HG03460 (cell line): ENCODE measurements at regions not wholly inside any gene's neighbourhood (a gene's known extent, or its start where the extent isn't known, plus 50 kb on each side); places are given as distances from the start of the nearest gene placed in this dataset.
"Not testable (repeated sequence)": the region's sequence is repeated elsewhere in the genome, so short reads cannot be mapped to it uniquely, and the experiment has no call there.

ENCODE experiments used
- ATAC-seq: cut with Tn5 transposase; IDR thresholded peaks from one replicate; pipeline ENCODE4 v1.9.1; 2021; ENCODE audit not compliant: unreplicated experiment

DNA sequence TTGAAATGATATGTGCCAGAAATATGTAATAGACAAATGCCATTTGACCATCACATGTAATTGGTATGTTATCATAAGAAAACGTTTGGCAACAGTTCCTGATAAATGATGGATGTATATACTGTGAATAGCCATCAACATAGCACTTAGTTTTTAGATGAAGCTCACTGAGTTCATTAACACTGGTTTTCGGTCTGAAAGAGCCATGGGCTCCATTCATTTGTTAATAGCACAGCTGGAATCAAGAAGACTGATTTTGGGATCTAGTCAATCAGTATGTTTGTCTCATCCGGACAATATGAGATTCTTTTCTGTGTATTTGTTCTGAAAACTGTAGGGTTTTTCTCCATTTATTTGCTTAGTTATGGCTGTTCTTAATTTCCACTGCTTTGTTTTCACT lies 413.5 kb upstream of the CLINT1 start:
- no peak for ATAC-seq

DNA sequence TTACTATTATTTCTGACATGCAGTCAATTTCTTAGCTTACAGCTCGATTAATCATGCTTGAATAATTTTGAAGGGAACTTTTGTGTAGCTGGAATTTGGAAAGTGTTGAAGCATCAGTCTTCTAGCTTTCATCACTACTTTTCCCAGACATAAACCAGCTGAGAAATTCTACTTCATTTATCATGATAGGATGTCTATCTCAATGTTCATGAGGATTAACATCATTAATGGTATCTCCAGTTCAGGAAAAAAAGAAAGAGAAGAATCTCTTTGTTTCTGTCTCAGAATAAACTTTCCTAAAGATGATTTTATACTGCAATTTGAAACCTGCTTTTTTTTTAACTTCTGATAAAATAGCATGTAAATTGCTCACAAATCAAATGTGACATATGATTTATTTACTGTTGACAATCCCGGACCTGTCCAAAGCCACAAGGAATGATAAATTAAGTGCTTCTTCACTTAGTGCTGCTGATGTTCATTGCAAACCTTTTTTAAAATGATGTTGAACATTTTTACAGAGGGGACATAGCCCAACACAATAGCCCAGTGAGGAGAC lies 412.1 kb upstream of the CLINT1 start:
- no peak for ATAC-seq

DNA sequence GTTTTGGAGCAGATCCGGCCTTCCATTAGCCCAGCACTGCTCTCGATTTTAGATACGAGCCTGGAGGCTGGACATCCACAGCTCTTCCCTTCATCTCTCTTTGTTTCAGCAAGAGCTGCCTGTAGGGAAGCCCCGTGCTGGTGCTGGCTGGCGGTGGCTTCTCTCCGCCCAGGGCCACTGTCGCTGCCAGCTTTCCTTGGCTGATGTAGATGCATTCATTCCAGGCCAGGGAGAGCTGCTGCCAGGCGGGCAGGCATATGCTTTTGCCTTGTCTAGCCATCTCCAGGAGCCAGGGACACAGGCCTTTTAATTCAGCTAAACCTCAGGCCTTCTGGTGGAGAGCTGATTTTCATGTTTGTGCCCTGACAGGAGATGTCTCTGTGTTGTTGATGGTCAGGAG lies 409.3 kb upstream of the CLINT1 start:
- no peak for ATAC-seq

DNA sequence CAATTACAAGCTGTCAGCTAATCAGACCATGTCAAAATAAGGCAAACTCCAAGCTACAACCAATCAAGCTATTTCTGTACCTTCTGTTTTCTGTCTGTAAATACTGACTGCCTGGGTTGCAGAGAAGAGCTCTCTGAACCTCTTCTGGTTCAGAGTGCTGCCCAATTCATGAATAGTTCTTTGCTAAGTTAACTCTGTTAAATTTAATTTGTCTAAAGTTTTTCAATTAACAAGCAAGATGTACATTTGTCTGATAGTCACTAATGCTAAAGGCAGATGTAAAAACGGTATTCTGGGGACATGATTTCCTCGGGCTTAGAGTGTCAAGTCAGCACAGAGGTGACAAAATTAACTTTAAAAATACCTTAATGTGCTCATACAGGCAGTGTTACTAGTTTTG lies 408.3 kb upstream of the CLINT1 start:
- ATAC-seq, result no peak

DNA sequence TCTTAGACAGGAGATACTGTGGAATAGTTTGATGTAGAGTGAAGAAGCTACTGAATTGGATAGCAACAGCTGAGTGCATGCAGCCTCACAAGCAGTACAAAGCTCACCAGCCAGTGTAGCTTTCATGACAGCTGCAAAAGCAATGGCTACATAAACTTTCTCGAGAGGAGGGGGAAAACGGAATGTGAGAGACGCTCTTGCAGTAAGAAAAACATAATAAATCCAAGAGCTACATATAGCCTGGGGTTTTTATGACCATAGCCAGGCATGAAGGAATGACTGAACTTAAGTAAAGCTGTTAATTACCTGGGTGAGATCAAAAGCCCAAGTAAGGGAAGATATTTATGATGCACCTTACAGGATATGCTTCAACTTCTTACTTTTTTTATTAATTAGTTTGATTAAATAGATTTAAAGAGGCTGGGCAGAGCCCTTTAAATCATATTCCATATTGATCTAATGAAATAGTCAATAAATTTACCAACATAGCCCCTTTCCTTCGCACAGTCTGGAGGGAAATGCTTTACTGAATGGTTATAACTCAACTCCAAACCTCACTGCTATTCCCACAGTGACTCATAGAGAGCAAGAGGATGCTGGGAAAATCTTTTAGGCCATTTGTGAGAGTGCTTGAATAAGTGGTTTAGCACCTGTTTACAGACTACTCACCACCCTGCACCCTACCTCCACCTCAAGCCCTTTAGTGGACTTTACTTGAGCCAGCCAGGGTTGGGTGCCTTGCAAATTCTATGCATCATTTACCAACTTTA lies 407.2 kb upstream of the CLINT1 start:
- no peak for ATAC-seq

DNA sequence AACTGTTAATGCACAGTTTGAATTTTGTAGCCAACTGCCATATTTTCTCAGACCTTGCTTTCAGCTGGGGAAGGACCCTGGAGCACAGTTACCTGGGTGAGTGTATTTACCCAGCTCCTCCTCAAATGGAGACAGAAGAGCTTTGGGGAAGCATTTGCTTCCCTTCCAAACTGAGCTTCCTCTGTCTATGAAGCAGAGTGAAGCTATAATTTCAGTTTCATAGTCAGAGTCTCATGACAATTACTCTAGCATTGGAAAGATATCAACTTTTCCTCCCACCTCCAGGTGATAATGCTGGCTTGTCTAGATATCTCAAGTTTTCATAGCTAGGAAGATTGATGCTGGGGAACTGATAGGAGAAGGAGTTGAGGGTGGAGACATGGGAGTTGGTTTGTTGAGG lies 406.4 kb upstream of the CLINT1 start:
- no peak for ATAC-seq

DNA sequence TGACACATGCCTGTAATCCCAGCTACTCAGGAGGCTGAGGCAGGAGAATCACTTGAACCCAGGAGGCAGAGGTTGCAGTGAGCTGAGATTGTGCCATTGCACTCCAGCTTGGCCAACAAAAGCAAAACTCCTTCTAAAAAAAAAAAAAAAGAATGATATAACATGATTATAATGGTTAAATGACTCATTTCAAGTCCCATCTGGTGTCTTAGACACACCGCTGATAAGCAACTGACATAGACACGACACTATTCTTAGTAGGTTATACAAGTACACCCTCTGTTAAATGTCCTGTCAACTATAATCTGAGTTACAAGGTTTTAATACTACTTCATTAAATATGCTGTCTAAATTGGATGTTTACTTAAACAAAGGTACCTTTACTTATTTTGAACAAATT lies 405.3 kb upstream of the CLINT1 start:
- no peak for ATAC-seq

DNA sequence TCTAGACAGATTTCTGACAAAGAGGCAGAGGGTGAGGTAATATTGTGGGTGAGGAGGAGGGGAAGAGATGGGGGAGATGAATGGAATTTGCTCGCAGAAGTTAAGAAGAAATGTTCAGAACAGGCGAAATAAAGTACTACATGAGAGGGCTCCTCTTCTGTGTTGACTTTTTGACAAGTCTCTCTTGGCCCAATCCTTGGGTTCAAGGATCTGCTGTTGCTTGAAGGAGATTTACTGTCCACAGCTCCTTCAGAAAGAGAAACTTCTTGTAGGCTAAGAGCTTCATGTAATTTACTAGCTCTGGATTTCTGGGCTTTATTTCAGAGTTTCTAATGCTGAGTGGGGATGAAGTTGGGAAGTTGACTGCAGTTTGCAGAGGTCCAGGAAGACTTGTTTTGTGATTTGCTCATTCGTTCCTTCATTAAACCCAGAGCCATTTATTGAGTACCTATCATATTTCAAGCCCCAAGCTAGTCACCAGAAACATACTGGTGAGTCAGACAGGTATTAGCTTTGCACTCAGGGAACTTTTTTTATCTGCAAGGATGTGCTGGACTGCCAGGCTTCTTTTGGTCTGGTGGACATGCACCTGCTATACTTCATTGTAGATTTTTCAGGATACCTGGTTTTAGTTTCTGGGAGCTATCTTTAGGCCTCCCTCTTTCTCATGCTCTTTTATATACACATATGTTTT lies 402.9 kb upstream of the CLINT1 start:
- ATAC-seq, result no peak

DNA sequence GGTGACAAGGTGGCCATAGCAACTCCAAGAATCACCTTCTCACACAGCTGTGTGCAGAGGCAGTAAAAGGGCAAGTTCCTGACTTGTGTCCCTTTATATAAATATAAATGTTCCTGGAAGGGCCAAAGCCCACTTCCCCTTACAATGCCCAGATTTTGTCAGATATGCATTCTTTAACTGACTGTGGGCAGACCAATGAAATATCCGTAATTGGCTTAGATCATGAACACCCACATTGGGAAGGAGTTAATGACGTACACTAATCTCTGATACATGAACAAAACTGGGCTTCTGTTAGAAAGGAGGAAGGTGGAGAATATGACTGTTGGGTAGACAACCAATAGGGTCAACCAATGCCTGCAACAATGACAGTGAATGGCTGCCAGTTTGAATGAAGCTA lies 397.2 kb upstream of the CLINT1 start:
- ATAC-seq, result no peak

DNA sequence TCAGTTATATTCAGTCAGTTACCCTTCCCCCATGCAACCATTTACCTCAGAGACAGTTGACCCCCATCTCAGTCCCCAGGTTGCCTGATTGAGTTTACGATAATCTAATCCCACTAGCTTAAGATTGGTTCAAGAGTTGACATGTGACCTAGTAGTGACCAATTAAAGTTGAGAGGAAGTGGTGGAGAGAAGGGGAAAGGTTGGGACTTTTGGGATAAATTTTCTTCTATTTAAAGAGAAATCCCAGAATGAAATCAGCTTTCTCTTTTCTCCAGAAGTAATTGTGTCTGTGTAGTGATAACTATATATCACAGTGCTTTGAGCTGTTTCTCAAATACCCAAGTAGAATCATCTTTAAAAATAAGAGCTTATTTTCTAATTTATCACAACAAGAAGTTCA lies 396.7 kb upstream of the CLINT1 start:
- no peak for ATAC-seq

DNA sequence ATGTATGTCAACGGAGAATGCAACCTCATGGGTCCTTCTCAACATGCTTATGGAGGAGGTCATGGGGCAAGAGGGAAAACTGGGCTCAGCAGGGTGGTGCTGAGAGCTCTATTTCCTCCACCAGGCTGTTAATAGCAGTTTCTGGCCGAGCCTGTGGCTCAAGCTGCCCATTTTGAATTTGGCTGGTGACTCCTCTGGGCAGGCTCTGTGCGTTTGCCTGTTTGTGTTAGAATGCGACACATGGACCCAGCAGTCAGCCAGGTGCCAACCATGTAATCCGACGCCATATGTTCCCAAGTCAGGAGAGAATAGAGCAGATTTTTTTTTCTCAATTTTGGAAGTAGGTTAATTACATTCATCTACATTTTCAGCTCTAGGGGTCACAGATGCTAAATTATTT lies 387.7 kb upstream of the CLINT1 start:
- ATAC-seq, result no peak

DNA sequence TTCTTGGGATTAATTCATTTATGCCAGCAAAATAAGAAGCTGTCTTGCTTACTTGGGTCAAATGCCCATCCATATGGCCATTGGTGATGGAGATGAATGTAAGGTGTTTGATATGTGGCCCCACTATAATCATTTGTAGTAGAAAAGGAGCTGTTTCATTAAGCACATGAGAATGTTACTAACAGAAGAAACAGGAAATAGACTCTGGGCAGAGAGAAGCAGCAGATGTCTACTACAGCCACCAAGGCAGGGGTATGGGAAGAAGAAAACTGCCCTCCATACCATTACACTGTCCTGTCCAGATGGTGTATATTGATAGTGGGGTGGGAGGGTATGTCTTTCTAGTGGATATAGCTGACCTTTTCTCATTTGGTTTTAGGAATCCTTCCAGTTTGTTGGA lies 386.6 kb upstream of the CLINT1 start:
- no peak for ATAC-seq

DNA sequence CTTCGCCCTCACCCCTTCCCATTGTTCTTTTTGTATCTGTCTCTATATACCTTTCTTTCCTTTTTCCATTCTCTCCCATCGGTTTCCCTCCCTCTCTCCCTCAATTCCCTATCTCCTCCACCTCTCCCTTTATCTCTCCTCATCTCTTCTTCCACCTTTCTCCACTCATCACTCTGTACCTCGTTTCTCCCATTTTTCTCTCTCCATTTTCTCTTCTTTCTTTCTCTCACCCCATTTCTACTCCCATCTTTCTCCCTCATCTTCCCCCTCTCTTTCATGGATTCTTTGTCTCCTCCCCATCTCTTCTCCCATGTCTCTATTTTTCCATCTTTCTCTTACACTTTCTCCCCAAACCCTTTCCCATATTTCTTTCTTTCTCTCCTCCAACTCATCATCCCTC lies 385.9 kb upstream of the CLINT1 start:
- ATAC-seq, result no peak

DNA sequence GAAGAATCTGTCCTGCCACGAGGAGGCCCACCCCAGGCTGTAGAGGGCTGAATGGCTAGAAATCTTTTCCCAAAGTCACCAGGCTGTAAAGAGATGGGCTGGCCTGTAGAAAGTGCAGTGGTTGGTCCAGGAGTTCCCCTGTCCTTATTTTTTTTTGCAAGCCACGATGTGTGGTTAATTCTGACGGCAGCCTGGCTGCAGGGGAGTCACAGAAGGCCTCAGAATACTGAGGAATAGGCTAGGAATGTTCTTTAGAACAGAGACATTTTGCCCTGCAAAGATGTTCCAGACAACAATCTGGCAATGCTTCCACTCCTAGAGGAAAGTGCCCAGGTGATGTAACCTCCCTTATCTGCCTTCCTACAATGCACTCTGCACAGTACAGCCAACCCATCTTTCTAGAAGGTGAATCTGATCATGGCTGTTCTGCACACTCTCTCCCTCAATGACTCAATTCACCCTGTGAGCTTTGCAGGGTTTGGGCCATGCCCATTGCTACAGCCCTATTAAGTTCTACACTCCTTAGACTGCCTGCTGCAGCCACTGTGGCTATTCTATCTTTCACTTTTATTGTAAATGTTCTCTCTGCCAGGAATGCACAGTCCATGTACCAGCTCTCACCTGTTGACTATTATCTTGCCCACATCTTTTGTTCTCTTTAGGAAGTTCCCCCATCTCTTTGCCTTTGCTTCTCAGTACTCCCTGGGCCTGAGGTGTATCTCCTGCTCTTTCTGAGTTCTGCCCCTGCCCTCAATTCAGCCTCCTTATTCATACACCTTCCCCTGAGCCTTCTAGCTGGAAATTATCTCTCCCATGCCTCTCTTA lies 377.8 kb upstream of the CLINT1 start:
- no peak for ATAC-seq

DNA sequence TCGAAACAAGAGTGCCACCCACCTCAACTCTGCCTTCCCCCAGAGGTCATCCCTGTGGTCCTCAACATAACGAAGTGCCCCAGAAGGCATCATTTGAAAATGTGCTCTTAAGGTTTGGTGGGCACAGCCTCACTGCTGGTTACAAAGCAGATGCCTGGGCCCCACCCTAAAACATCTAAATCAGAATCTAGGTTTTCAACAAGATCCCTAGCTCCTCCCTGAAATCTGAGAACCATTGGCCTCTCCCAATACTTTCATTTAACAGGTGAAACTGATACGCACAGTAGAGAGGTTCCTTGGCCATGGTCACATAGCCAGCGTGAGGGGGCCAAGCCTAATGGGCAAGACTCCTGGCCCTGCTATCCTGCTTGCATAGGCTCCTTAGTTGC lies 376.2 kb upstream of the CLINT1 start:
- no peak for ATAC-seq

DNA sequence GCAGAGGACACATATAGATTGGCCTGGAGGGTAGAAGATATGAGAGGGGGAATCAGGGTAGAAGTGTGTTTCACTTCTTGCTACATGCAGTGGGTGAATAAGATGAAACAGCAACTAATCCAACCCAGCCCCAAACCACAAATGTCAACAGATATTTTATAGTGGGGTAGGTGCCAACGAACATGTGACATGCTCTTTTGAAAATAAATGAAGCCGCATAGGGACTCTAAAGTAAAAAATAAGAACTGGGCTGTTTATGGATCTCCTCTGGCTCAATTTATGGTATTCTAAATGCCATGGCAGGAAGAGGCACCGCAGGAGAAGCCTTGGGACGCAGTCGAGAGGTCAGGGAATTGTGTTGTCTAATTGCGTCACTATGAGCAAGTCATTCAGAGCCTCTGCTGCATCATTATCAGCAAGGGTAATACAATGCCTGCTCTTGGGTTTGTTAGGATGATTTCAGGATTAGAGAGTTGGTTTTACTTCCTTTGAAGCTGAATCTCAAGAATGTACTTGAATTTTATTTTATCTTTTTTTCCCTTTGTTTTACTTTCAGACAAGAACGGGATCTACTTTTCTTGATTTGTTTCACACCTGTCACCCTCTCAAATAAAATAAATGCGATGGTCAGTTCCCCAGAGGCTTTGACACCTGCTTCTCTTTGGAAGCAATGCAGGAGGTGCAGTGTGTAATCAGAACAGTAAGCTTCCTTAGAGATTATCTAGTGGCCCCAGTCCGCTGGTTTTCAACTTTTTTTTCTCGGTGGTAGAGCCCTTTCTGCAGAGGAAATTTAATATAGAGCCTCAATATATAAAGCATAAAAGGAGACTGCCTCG lies 375.6 kb upstream of the CLINT1 start:
- no peak for ATAC-seq

DNA sequence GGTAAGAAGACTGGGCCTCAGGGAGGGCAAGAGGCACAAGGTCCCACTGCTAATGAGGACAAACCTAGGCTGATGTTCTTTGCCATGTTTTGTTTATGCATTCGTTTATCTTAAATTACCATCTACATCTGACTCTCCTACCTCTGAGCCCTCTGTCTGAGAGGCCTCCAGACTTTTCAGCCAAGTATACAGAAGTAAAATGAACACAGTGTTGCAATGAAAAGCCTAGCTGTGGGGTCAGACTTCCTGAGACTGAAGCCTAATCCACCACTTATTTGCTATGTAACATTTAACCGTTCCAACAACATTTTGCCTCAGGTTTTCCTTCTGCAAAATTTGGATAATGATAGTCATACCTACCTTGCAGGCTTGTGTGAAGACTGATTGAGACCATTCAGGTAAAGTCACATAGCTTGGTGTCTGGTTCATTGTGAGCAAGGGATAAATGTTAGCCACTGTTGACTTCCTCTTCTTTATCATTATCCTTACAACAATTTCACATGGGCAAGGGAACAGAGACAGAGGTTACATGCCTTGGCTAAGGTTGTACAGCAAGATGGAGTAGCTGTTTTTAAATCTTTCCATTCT lies 374.9 kb upstream of the CLINT1 start:
- ATAC-seq, result no peak

DNA sequence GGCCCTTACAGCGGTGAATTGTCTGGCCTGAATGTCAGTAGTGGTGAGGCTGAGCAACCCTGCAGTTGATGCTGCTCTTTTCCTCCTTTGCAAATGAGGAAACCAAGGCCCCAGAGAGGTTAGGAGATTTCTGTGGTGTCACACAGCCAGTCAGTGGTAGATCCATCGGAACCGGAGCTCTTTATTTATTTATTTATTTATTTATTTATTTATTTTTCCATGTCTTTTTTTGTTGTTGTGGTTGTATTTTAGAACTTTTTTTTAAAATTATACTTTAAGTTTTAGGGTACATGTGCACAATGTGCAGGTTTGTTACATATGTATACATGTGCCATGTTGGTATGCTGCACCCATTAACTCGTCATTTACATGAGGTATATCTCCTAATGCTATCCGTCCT lies 368.4 kb upstream of the CLINT1 start:
- not testable (repeated sequence) for ATAC-seq

DNA sequence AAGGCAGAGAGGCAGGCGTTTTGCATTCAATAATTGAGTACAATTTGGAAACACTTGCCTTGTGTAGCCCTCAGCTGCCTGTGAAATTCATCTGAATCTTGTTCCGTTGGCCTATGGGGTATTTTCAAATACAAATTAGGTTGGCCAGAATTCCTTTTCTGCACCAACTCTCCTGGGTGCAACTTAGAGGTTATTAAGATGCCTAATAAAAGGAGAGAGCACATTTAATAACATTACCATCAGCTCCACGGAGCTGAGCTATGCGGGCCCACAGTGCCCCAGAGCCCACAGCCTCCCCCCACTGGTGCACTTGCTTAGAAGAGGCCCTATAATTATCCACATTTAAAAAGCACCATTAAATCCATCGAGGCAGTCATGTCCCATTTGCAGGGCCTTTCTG lies 367.6 kb upstream of the CLINT1 start:
- no peak for ATAC-seq

DNA sequence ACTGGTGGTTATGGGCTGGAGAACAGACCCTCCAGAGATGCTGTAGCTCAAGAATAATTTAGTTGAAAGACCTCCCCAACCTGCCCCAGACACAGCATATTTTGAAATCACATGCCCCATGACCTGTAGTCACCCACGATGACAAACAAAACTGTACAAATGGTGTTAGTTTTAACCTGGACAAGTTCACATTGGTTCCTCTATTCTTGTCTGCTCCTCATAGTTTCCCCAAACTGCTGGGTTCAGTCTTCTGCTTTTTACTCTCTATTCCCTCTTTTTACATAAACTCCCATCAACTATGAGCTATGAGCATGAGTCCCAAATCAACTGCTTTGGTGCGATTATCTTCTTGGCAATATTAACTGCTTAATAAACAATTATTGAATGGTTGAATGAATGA lies 365.3 kb upstream of the CLINT1 start:
- no peak for ATAC-seq
